BJ (cell line): ENCODE measurements at regions not wholly inside any gene's neighbourhood (a gene's known extent, or its start where the extent isn't known, plus 50 kb on each side); places are given as distances from the start of the nearest gene placed in this dataset.

Source experiments
- CTCF ChIA-PET: fragments of 350-600 bp; formaldehyde crosslinking; extraction: SDS; loops from one replicate; lab custom pipeline; 2021; ENCODE audit warnings: antibody characterized with exemption, inconsistent platforms; lab: Yijun Ruan, JAX
- POLR2A ChIA-PET: fragments of 300-600 bp; sonication (Branson Sonifier 250); formaldehyde crosslinking; extraction: SDS; loops from one replicate; lab custom pipeline; 2021; ENCODE audit warnings: antibody characterized with exemption; lab: Charles Lee
- DNase-seq: peaks from one replicate; pipeline ENCODE4 v3.0.0-alpha.2; 2011; ENCODE audit warnings: low read depth
- H3K27me3 ChIP-seq: 2 replicates; pipeline ENCODE4 v1.6.0; 2011; ENCODE audit warnings: low read length; ENCODE audit not compliant: control insufficient read depth, insufficient read depth
- H3K36me3 ChIP-seq: 2 replicates; pipeline ENCODE4 v1.5.1; 2011; ENCODE audit warnings: low read length; ENCODE audit not compliant: control insufficient read depth, insufficient read depth
- H3K4me3 ChIP-seq: 2 replicates; pipeline ENCODE4 v1.5.1; 2011; ENCODE audit warnings: low read depth, mild to moderate bottlenecking, control low read depth, low read length
- CTCF ChIP-seq: IDR thresholded peaks from 2 replicates; pipeline ENCODE4 v1.5.1; 2011; ENCODE audit warnings: low read depth, mild to moderate bottlenecking, control low read depth, inconsistent platforms, low read length, moderate library complexity; ENCODE audit not compliant: insufficient read depth

- H3K27me3 ChIP-seq = no peaks in the 10 kb centered on the region
- DNase-seq = no peak
- H3K4me3 ChIP-seq = no peak overlapping the region
- no peak for TF ChIP-seq CTCF
- CTCF ChIA-PET = no interaction called here
- POLR2A ChIA-PET = no interaction called here
- H3K36me3 ChIP-seq = no peaks in the 10 kb centered on the region
These were observed 803.7 kb downstream of the TLE4 start for GRCh38 chr9:80375477-80375876.

- no peaks in the 10 kb centered on the region for H3K36me3 ChIP-seq
- H3K27me3 ChIP-seq = no peaks in the 10 kb centered on the region
- ChIA-PET POLR2A (no interaction called here), CTCF (no interaction called here)
- H3K4me3 ChIP-seq = no peak overlapping the region
- no peak for TF ChIP-seq CTCF
- DNase-seq = no peak
These were observed 797.9 kb downstream of the TLE4 start for GRCh38 chr9:80369641-80370040.

- CTCF ChIA-PET = no interaction called here
- POLR2A ChIA-PET = no interaction called here
- H3K36me3 ChIP-seq = no peaks in the 10 kb centered on the region
- TF ChIP-seq CTCF = no peak
- no peak overlapping the region for H3K4me3 ChIP-seq
- no peaks in the 10 kb centered on the region for H3K27me3 ChIP-seq
- no peak for DNase-seq
These were observed 794.9 kb downstream of the TLE4 start for GRCh38 chr9:80366626-80367025.

DNA sequence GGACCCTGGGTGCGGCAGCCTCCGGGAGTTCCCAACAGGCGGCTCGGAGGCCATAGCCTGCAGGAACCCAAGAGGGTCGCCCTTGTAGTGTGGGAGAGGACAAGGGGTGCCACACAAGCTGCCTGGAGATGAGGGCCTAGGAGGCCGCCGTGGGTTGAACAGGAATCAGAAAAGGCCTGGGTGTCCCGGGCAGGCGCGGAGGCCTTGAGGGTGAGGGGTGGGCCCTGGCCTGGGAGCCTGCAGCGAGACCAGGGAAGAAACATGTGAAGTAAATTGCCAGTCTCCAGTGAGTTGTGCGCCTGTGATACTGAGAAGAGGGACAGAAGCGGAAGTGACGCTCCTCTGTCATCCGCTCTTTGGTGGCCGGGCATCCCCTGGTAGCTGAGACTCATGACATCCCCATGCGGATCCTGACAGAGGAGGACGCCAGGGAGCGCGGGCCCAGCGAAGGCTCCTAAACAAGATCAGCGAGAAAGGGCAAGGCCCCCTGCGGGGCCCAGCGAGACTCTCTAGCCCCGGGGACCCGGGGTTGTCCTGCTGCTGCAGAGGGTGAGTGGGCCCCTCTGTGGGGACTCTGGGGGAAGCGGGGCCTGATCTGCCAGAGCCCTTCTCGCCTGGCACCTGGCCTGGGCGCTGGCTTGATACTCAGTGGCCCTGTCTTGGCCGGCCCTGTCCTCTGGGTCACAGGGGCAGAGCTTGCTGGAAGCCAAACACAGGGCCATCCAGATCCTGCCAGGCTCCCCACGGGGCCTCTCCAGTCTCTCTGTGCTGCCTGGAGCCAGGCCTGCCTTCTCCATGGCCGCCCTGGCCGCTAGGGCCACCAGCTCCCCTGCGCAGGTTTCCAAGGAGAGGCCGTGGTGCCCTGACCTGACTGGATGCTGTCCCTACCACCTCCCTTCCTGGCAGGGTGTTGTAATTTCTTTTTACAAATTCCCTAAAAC, 788.4 kb downstream of the TLE4 start:
- DNase-seq = no peak
- CTCF ChIA-PET = no interaction called here
- no peak for TF ChIP-seq CTCF
- POLR2A ChIA-PET = no interaction called here
- Histone ChIP-seq H3K27me3 (no peaks in the 10 kb centered on the region), H3K36me3 (no peaks in the 10 kb centered on the region), H3K4me3 (no peak overlapping the region)

DNA sequence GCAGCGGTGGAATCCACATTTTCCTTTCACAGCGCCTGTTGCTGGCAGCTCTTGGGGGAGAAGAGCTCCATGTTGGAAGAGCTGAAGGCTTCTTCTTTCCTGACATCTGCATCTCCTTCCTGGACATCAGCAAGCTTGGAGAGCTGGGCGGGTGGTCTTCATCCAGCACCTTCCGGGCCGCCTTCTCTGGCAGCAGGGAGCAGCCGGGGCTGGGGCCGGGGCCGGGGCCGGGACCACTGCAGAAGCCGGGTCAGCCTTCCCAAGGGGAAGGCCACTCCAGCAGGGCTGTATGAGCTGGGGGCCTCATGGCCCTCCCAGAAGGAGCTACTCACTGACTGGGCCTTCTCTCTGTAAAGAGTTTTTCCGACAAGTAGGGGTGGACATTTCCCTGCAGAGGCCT, 787.5 kb downstream of the TLE4 start:
- DNase-seq = no peak
- ChIA-PET POLR2A (no interaction called here), CTCF (no interaction called here)
- Histone ChIP-seq H3K4me3 (no peak overlapping the region), H3K36me3 (no peaks in the 10 kb centered on the region), H3K27me3 (no peaks in the 10 kb centered on the region)
- TF ChIP-seq CTCF = no peak
